K562 (cell line): ENCODE measurements at regions not wholly inside any gene's neighbourhood (a gene's known extent, or its start where the extent isn't known, plus 50 kb on each side); places are given as distances from the start of the nearest gene placed in this dataset.

Source experiments
- ATAC-seq: fragments of 200-7000 bp; cut with Tn5 transposase; 3 replicates; pipeline ENCODE4 v1.9.1; 2020; ENCODE audit warnings: moderate library complexity
- BruUV-seq: library from RNA; stranded (reverse); fragments of 400-500 nt; replicated peaks from 2 replicates; lab custom pipeline; 2021; lab: Mats Ljungman, UMichigan
- CTCF ChIA-PET: fragments of 300-600 bp; formaldehyde crosslinking; extraction: SDS; loops from one replicate; lab custom pipeline; 2021; ENCODE audit warnings: low intra/inter-chr PET ratio; lab: Yijun Ruan, JAX
- POLR2A ChIA-PET: fragments of 300-600, 350-650 bp; sonication (Branson Sonifier 250); formaldehyde crosslinking; extraction: SDS; loops from one replicate; lab custom pipeline; 2021; ENCODE audit warnings: antibody characterized with exemption, inconsistent platforms; lab: Yijun Ruan, JAX
- DNase-seq, 4 experiments: peaks; one replicate each; pipeline versions ENCODE4 v3.0.0 to v3.0.0-alpha.2; 2011 to 2018; ENCODE audit warnings: low spot score in 3 of 4, mixed read lengths in 3 of 4; ENCODE audit errors: extremely low read depth in 1 of 4
- FAIRE-seq: peaks from 2 replicates; lab custom pipeline; 2011; peaks lifted over from hg19 to GRCh38; lab: Jason Lieb, UNC
- H2AFZ ChIP-seq: 2 replicates; pipeline ENCODE4 v1.6.0; 2011; ENCODE audit warnings: low read depth, low read length, control low read depth, inconsistent platforms
- H3K27ac ChIP-seq: fragments of 200-600 bp; 3 replicates; pipeline ENCODE4 v1.8.0; 2011; ENCODE audit warnings: low read depth, mild to moderate bottlenecking, control low read depth, inconsistent platforms, low read length, moderate library complexity, mixed read lengths; ENCODE audit errors: extremely low read depth
- H3K27me3 ChIP-seq, 2 experiments: fragments of 300-600 bp in 1 of 2; 2 replicates in 1 of 2; 3 replicates in 1 of 2; pipeline versions ENCODE4 v1.6.0 to v1.8.0; 2011; ENCODE audit warnings: inconsistent platforms in 2 of 2, low read length in 2 of 2, mild to moderate bottlenecking in 1 of 2, mixed read lengths in 1 of 2, moderate library complexity in 1 of 2; ENCODE audit not compliant: control insufficient read depth in 2 of 2, insufficient read depth in 2 of 2
- H3K36me3 ChIP-seq: fragments of 300-600 bp; 3 replicates; pipeline ENCODE4 v1.8.0; 2011; ENCODE audit warnings: mild to moderate bottlenecking, low read length, inconsistent platforms; ENCODE audit not compliant: control insufficient read depth, insufficient read depth
- H3K4me1 ChIP-seq, 2 experiments: fragments of 200-600 bp in 1 of 2; replicated peaks in 1 of 2; 2 replicates in 1 of 2; 3 replicates in 1 of 2; pipeline versions ENCODE4 v1.5.1 to v1.8.0; 2011; ENCODE audit warnings: inconsistent platforms in 2 of 2, low read length in 2 of 2, mild to moderate bottlenecking in 1 of 2, mixed read lengths in 1 of 2, moderate library complexity in 1 of 2; ENCODE audit not compliant: control insufficient read depth in 2 of 2, insufficient read depth in 2 of 2
- H3K4me2 ChIP-seq: 2 replicates; pipeline ENCODE4 v1.6.1; 2011; ENCODE audit warnings: low read length, control low read depth, inconsistent platforms, mixed read lengths; ENCODE audit not compliant: insufficient read depth
- H3K4me3 ChIP-seq: fragments of 200-600 bp; sonication (generic), shearing (Covaris generic); 2 replicates; pipeline ENCODE4 v1.5.1; 2016; ENCODE audit warnings: control low read depth, inconsistent platforms
- H3K79me2 ChIP-seq: fragments of 200-600 bp; 3 replicates; pipeline ENCODE4 v1.8.0; 2011; ENCODE audit warnings: low read length, inconsistent platforms; ENCODE audit not compliant: control insufficient read depth, insufficient read depth
- H3K9ac ChIP-seq, 2 experiments: 2 replicates each; pipeline versions ENCODE4 v1.6.0 to v1.6.1; 2011; ENCODE audit warnings: low read depth in 2 of 2, low read length in 2 of 2, control low read depth in 1 of 2, inconsistent platforms in 1 of 2, mild to moderate bottlenecking in 1 of 2, mixed read lengths in 1 of 2; ENCODE audit not compliant: insufficient read depth in 1 of 2
- H3K9me1 ChIP-seq: one replicate; pipeline ENCODE4 v1.6.0; 2011; ENCODE audit warnings: inconsistent platforms, mild to moderate bottlenecking, low read length, moderate library complexity; ENCODE audit not compliant: control insufficient read depth, insufficient read depth
- H3K9me3 ChIP-seq: replicated peaks from 2 replicates; pipeline ENCODE4 v1.5.1; 2011; ENCODE audit warnings: low read depth, low read length, inconsistent platforms; ENCODE audit not compliant: control insufficient read depth, insufficient read depth
- H4K20me1 ChIP-seq: replicated peaks from 2 replicates; pipeline ENCODE4 v1.6.1; 2011; ENCODE audit warnings: low read length, inconsistent platforms, mixed read lengths; ENCODE audit not compliant: control insufficient read depth, insufficient read depth
- CAMTA2 ChIP-seq: fragments of 250-450 bp; sonication (Bioruptor Pico); conservative IDR thresholded peaks from 2 replicates; pipeline ENCODE4 v1.5.1; 2022
- CBX2 ChIP-seq: fragments of 200-600 bp; sonication (generic); IDR thresholded peaks from one replicate; pipeline ENCODE4 v1.6.1; 2012; ENCODE audit warnings: mild to moderate bottlenecking, low read length, inconsistent platforms; ENCODE audit not compliant: insufficient read depth, poor library complexity, severe bottlenecking
- CEBPB ChIP-seq: fragments of 450-650 bp; IDR thresholded peaks from 2 replicates; pipeline ENCODE4 v1.6.1; 2016; ENCODE audit warnings: missing genetic modification characterization, missing compliant biosample characterization
- ELF1 ChIP-seq: fragments of 200-800 bp; sonication (Bioruptor generic); IDR thresholded peaks from 2 replicates; pipeline ENCODE4 v1.6.1; 2016; ENCODE audit warnings: missing genetic modification characterization, missing compliant biosample characterization
- EP300 ChIP-seq: IDR thresholded peaks from 2 replicates; pipeline ENCODE4 v1.6.1; 2012; ENCODE audit warnings: low read length, improper control_type of control experiment
- HNRNPLL ChIP-seq: fragments of 200-400 bp; formaldehyde crosslinking; IDR thresholded peaks from 2 replicates; pipeline ENCODE4 v1.6.1; 2017; ENCODE audit warnings: low read length, low read depth, mild to moderate bottlenecking; ENCODE audit not compliant: poor library complexity, severe bottlenecking
- KDM1A ChIP-seq, 2 experiments: fragments of 450-650 bp; IDR thresholded peaks; 2 replicates each; pipeline ENCODE4 v1.6.1; 2016; ENCODE audit warnings: mild to moderate bottlenecking in 2 of 2
- SNIP1 ChIP-seq: fragments of 450-650 bp; IDR thresholded peaks from 2 replicates; pipeline ENCODE4 v1.7.1; 2017; ENCODE audit warnings: low read depth, mild to moderate bottlenecking
- SREBF1 ChIP-seq: fragments of 150-350 bp; IDR thresholded peaks from 2 replicates; pipeline ENCODE4 v1.6.1; 2014; ENCODE audit warnings: antibody characterized with exemption, low read depth, low read length, borderline replicate concordance
- SRSF1 ChIP-seq: fragments of 200-400 bp; formaldehyde crosslinking; IDR thresholded peaks from 2 replicates; pipeline ENCODE4 v1.6.1; 2017; ENCODE audit warnings: mild to moderate bottlenecking, low read depth, low read length, moderate library complexity
- UBTF ChIP-seq, 2 experiments: IDR thresholded peaks; 2 replicates each; pipeline ENCODE4 v1.6.1; 2012; ENCODE audit warnings: improper control_type of control experiment in 2 of 2, low read depth in 2 of 2, low read length in 2 of 2, borderline replicate concordance in 1 of 2
- ZBTB34 ChIP-seq: fragments of 250-450 bp; sonication (Bioruptor Pico); IDR thresholded peaks from 2 replicates; pipeline ENCODE4 v1.8.0; 2021; ENCODE audit warnings: mild to moderate bottlenecking, moderate library complexity
- ZNF217 ChIP-seq: sonication (generic); formaldehyde crosslinking; IDR thresholded peaks from 2 replicates; pipeline ENCODE4 v1.8.0; 2022; ENCODE audit warnings: mild to moderate bottlenecking, missing genetic modification reagents
- ZNF398 ChIP-seq: fragments of 250-450 bp; sonication (Bioruptor Pico); IDR thresholded peaks from 2 replicates; pipeline ENCODE4 v1.8.0; 2021; ENCODE audit warnings: moderate library complexity, mild to moderate bottlenecking, inconsistent platforms
- ZSCAN32 ChIP-seq: fragments of 450-650 bp; formaldehyde crosslinking; IDR thresholded peaks from 2 replicates; pipeline ENCODE4 v1.4.0; 2020; ENCODE audit warnings: mild to moderate bottlenecking, moderate library complexity
- in situ Hi-C: fragments of 300-500 bp; cut with MboI; formaldehyde crosslinking; loops from 4 replicates; pipeline ENCODE4 v1.15.0; 2018; ENCODE audit warnings: inconsistent platforms, mixed read lengths
- intact Hi-C: fragments of 100-400 bp; cut with micrococcal nuclease; formaldehyde crosslinking; loops from 2 replicates; pipeline ENCODE4 v1.14.2; 2022

- no peak overlapping the region for H2AFZ ChIP-seq
- no TSS peak for BruUV-seq
- FAIRE-seq = no peak
- H3K36me3 ChIP-seq = no peaks in the 10 kb centered on the region
- ChIA-PET POLR2A (no interaction called here), CTCF (interaction anchor here (0.6 kb wide), 1 partner anchor 369 kb away, joined by 3 read pairs; no protein-coding TSS in a partner anchor)
- no peak overlapping the region for H3K27ac ChIP-seq
- no peak for DNase-seq
- no peak for ATAC-seq
- H3K9me1 ChIP-seq = no peaks in the 10 kb centered on the region
- no peaks in the 10 kb centered on the region for H4K20me1 ChIP-seq
- in situ Hi-C loops (no loop called here), intact Hi-C loops (no loop called here)
- no peaks in the 10 kb centered on the region for H3K9me3 ChIP-seq
- no peaks in the 10 kb centered on the region for H3K4me1 ChIP-seq
- no peak overlapping the region for H3K4me3 ChIP-seq
- no peak overlapping the region for H3K4me2 ChIP-seq
- H3K27me3 ChIP-seq = no peaks in the 10 kb centered on the region
- no peak overlapping the region for H3K9ac ChIP-seq
- H3K79me2 ChIP-seq = no peaks in the 10 kb centered on the region
- no peak for TF ChIP-seq SNIP1
- TF ChIP-seq CBX2 = no peak
- TF ChIP-seq SRSF1 = no peak
- TF ChIP-seq EP300 = no peak
- no peak for TF ChIP-seq ELF1
- TF ChIP-seq ZNF217 (CRISPR knock-in tag) = no peak
- TF ChIP-seq SREBF1 = no peak
- no peak for TF ChIP-seq KDM1A (IDR thresholded peaks at IDR 0.05)
- no peak for TF ChIP-seq CAMTA2 (CRISPR knock-in tag)
- no peak for TF ChIP-seq UBTF (IDR thresholded peaks at IDR 0.05; ENCODE audit: borderline replicate concordance in 1 of 2, low read depth in 2 of 2, low read length in 2 of 2)
- TF ChIP-seq ZNF398 (CRISPR knock-in tag) = no peak
- TF ChIP-seq ZSCAN32 (CRISPR knock-in tag) = no peak
- TF ChIP-seq HNRNPLL = no peak
- TF ChIP-seq ZBTB34 (CRISPR knock-in tag) = no peak
- no peak for TF ChIP-seq CEBPB (tag)
Measured at GRCh38 chr1:199669916-199670315, 357.6 kb upstream of the NR5A2 start.
